ENCODE measurements at regions not wholly inside any gene's neighbourhood (a gene's known extent, or its start where the extent isn't known, plus 50 kb on each side); places are given as distances from the start of the nearest gene placed in this dataset.

DNA sequence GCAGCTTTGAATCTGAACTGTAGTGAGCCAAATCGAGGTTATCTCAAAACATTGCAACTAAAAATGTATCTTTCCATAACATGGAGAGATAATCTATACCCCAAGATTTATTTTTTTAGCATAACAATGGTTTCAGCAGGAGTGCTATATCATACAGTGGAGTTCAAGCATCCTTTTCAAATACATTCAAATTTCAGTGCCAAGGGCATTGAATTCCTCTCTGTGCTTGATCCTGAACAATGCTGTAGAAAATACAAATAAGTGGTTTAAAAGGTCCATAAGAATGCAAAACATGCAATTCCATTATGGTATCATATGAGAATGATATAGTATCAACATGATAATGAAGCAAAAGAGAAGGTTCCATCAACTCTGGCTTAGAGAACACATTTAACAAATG lies 201.7 kb downstream of the TXNL1 start:
- Histone ChIP-seq H3K4me3 (ENCODE audit: insufficient read depth, low read depth, low read length) (no peak overlapping the region), H3K36me3 (ENCODE audit: control insufficient read depth, insufficient read depth, low read length) (no peaks in the 10 kb centered on the region), H3K18ac (ENCODE audit: low read depth, low read length) (no peak overlapping the region), H3K9ac (ENCODE audit: low read depth, low read length) (no peak overlapping the region), H3K9me3 (ENCODE audit: control insufficient read depth, insufficient read depth, low read length) (no peaks in the 10 kb centered on the region), H2BK15ac (ENCODE audit: low read depth, low read length) (no peak overlapping the region), H3K14ac (replicated peaks; ENCODE audit: low read depth, low read length) (no peak overlapping the region), H2AFZ (replicated peaks; ENCODE audit: low read length, poor library complexity) (no peak overlapping the region), H2AK5ac (ENCODE audit: low read depth, low read length) (no peak overlapping the region), H3K56ac (ENCODE audit: extremely low read depth, insufficient read depth, low read length) (no peak overlapping the region), H3K4me2 (ENCODE audit: low read depth, low read length) (no peak overlapping the region), H2BK20ac (ENCODE audit: low read depth, low read length) (no peak overlapping the region), H3K9me1 (ENCODE audit: insufficient read depth, low read length) (no peaks in the 10 kb centered on the region), H4K20me1 (ENCODE audit: insufficient read depth, low read length) (no peaks in the 10 kb centered on the region), H3K4ac (ENCODE audit: low read depth, low read length) (no peak overlapping the region), H2BK120ac (ENCODE audit: low read depth, low read length) (no peak overlapping the region), H3K23ac (ENCODE audit: low read depth, low read length) (no peak overlapping the region), H4K8ac (ENCODE audit: low read depth in 2 of 2, low read length in 2 of 2) (no peak overlapping the region), H3K79me1 (ENCODE audit: low read depth in 1 of 2, low read length in 2 of 2) (no peaks in the 10 kb centered on the region), H4K91ac (ENCODE audit: insufficient read depth, low read depth, low read length) (no peak overlapping the region), H3K27ac (ENCODE audit: insufficient read depth, low read length) (no peak overlapping the region), H3K4me1 (ENCODE audit: control insufficient read depth, insufficient read depth, low read length) (no peaks in the 10 kb centered on the region), H3K27me3 (ENCODE audit: control insufficient read depth, insufficient read depth, low read length) (no peaks in the 10 kb centered on the region), H2BK5ac (ENCODE audit: low read depth, low read length, poor library complexity, severe bottlenecking) (no peak overlapping the region), H4K5ac (ENCODE audit: low read depth, low read length) (no peak overlapping the region), H2AK9ac (replicated peaks; ENCODE audit: low read depth, low read length, poor library complexity) (no peak overlapping the region)
- no CpG with 5 or more reads among the region's 1 CpG for WGBS, 2 experiments (ENCODE audit: extremely low coverage in 2 of 2, insufficient read length in 1 of 2)
- intact Hi-C loops (cut with micrococcal nuclease) (no loop called here), dilution Hi-C loops (cut with HindIII; ENCODE audit: low sequenced_read_pairs, unreplicated experiment) (no loop called here), in situ Hi-C loops (cut with MboI; ENCODE audit: low sequenced_read_pairs) (no loop called here)
- POLR2A ChIA-PET (ENCODE audit: unreplicated experiment) = no interaction called here
- no peak for TF ChIP-seq MXI1 (IDR thresholded peaks at IDR 0.05; ENCODE audit: borderline replicate concordance, low read depth, low read length)
- DNase-seq (no peak), ATAC-seq (ENCODE audit: low read depth) (no peak)
- BruUV-seq (replicated peaks) = no TSS peak
- CTCF ChIA-PET = no interaction called here

Measured in IMR-90 (cell line).